MM.1S (cell line): ENCODE measurements at regions not wholly inside any gene's neighbourhood (a gene's known extent, or its start where the extent isn't known, plus 50 kb on each side); places are given as distances from the start of the nearest gene placed in this dataset.

Experiments
- EZH2 ChIP-seq: fragments of 300-600 bp; sonication (generic); optimal IDR thresholded peaks from 2 replicates; pipeline ENCODE3; 2017; ENCODE audit warnings: low read depth, mild to moderate bottlenecking, antibody characterized with exemption, low read length, mixed read lengths
- EZH2phosphoT487 ChIP-seq: fragments of 300-600 bp; sonication (generic); IDR thresholded peaks from 2 replicates; pipeline ENCODE4 v1.6.1; 2018; ENCODE audit warnings: antibody characterized with exemption, low read length
- TF ChIP-seq, protein P1 (sequence below): fragments of 300-600 bp; sonication (generic); IDR thresholded peaks from 2 replicates; pipeline ENCODE4 v1.5.1; 2016; ENCODE audit warnings: antibody characterized with exemption, low read length, mixed read lengths

DNA sequence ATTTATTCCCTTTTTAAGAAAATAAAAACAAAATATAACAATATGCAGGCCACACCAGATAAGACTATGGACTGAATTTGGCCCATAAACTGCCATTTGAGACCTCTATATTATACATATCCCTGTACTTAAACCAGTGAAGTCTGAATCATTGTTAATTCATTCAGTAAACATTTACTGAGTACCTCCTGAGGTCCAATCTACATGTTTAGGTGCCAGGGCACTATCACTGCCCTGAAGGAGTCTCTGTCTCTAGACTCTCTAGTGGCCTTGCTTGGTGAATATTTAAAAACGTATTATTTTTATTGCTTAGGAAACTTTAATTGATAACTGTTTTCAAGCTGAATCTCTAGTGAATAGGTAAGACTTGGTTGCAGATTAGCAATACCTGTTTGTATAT is 74.7 kb upstream of the ELL2 start:
- TF ChIP-seq, protein P1, sequence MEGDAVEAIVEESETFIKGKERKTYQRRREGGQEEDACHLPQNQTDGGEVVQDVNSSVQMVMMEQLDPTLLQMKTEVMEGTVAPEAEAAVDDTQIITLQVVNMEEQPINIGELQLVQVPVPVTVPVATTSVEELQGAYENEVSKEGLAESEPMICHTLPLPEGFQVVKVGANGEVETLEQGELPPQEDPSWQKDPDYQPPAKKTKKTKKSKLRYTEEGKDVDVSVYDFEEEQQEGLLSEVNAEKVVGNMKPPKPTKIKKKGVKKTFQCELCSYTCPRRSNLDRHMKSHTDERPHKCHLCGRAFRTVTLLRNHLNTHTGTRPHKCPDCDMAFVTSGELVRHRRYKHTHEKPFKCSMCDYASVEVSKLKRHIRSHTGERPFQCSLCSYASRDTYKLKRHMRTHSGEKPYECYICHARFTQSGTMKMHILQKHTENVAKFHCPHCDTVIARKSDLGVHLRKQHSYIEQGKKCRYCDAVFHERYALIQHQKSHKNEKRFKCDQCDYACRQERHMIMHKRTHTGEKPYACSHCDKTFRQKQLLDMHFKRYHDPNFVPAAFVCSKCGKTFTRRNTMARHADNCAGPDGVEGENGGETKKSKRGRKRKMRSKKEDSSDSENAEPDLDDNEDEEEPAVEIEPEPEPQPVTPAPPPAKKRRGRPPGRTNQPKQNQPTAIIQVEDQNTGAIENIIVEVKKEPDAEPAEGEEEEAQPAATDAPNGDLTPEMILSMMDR = no peak
- TF ChIP-seq EZH2 (no peak), EZH2phosphoT487 (no peak)
